ENCODE measurements at regions not wholly inside any gene's neighbourhood (a gene's known extent, or its start where the extent isn't known, plus 50 kb on each side); places are given as distances from the start of the nearest gene placed in this dataset.

- DNase-seq (ENCODE audit: low read depth): no peak
These were observed 460.5 kb upstream of the TRIB2 start for GRCh38 chr2:12256206-12256605.

GRCh38 chr2:12257476-12257875, 459.3 kb upstream of the TRIB2 start:
- DNase-seq (ENCODE audit: low read depth): no peak

- DNase-seq (ENCODE audit: low read depth): no peak
These were observed 457.2 kb upstream of the TRIB2 start for GRCh38 chr2:12259493-12259892.

- no peak for DNase-seq (ENCODE audit: low read depth)
These were observed 454.6 kb upstream of the TRIB2 start for GRCh38 chr2:12261986-12262680.

GRCh38 chr2:12262681-12263436, 453.9 kb upstream of the TRIB2 start:
- DNase-seq (ENCODE audit: low read depth): no peak

GRCh38 chr2:12263730-12264129, 453.0 kb upstream of the TRIB2 start:
- no peak for DNase-seq (ENCODE audit: low read depth)

- DNase-seq (ENCODE audit: low read depth): no peak
These were observed 452.6 kb upstream of the TRIB2 start for GRCh38 chr2:12264146-12264545.

- DNase-seq (ENCODE audit: low read depth): no peak
These were observed 451.1 kb upstream of the TRIB2 start for GRCh38 chr2:12265646-12266045.

- DNase-seq (ENCODE audit: low read depth): no peak
These were observed 449.7 kb upstream of the TRIB2 start for GRCh38 chr2:12267042-12267441.

- DNase-seq (ENCODE audit: low read depth): no peak
These were observed 447.4 kb upstream of the TRIB2 start for GRCh38 chr2:12269041-12269972.

- no peak for DNase-seq (ENCODE audit: low read depth)
These were observed 445.7 kb upstream of the TRIB2 start for GRCh38 chr2:12270876-12271588.

GRCh38 chr2:12271589-12271984, 445.1 kb upstream of the TRIB2 start:
- no peak for DNase-seq (ENCODE audit: low read depth)

- no peak for DNase-seq (ENCODE audit: low read depth)
These were observed 443.6 kb upstream of the TRIB2 start for GRCh38 chr2:12273111-12273510.

- DNase-seq (ENCODE audit: low read depth): no peak
These were observed 442.1 kb upstream of the TRIB2 start for GRCh38 chr2:12274591-12274990.

- DNase-seq (ENCODE audit: low read depth): no peak
These were observed 439.3 kb upstream of the TRIB2 start for GRCh38 chr2:12277241-12278034.

GRCh38 chr2:12278217-12278750, 438.5 kb upstream of the TRIB2 start:
- no peak for DNase-seq (ENCODE audit: low read depth)

- DNase-seq (ENCODE audit: low read depth): no peak
These were observed 433.7 kb upstream of the TRIB2 start for GRCh38 chr2:12282780-12283695.

- no peak for DNase-seq (ENCODE audit: low read depth)
These were observed 432.7 kb upstream of the TRIB2 start for GRCh38 chr2:12284037-12284436.

- DNase-seq (ENCODE audit: low read depth): no peak
These were observed 432.2 kb upstream of the TRIB2 start for GRCh38 chr2:12284487-12284886.

GRCh38 chr2:12286347-12286746, 430.4 kb upstream of the TRIB2 start:
- no peak for DNase-seq (ENCODE audit: low read depth)
